ENCODE measurements at regions not wholly inside any gene's neighbourhood (a gene's known extent, or its start where the extent isn't known, plus 50 kb on each side); places are given as distances from the start of the nearest gene placed in this dataset.

DNA sequence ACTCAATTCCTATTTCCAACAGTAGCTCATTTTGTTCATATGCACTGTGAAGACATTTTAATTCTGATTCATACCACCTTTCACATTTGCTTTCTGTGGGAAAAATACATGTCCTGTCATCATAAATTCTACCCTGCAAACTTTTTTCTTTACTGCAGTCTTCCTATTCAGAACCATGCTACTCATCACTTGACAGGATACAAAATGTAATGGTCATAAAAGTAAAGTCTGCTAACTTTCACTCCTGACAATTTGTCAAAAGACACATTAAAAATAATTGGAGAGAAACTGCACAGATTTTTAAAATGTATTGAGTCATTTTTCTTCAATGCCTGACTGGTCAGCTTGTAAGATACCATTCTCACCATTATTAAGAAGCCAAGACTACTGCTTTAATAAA is 1817.1 kb downstream of the BRINP3 start:
- DNase-seq (no peak), ATAC-seq (ENCODE audit: insufficient read depth, low read depth) (no peak)
- Histone ChIP-seq H3K79me2 (ENCODE audit: insufficient read depth, low read length) (no peaks in the 10 kb centered on the region), H3K27me3 (ENCODE audit: insufficient read depth, low read length, poor library complexity) (no peaks in the 10 kb centered on the region), H3K9me3 (ENCODE audit: insufficient read depth, low read length, severe bottlenecking) (no peaks in the 10 kb centered on the region), H3K4me3 (ENCODE audit: low read depth in 1 of 2, low read length in 2 of 2) (no peak overlapping the region), H2AFZ (ENCODE audit: low read depth, low read length) (no peak overlapping the region), H3K36me3 (ENCODE audit: insufficient read depth, low read length) (no peaks in the 10 kb centered on the region), H3K4me1 (ENCODE audit: insufficient read depth, low read length) (no peaks in the 10 kb centered on the region), H4K20me1 (ENCODE audit: insufficient read depth, low read length) (no peaks in the 10 kb centered on the region), H3K9ac (ENCODE audit: low read depth, low read length) (no peak overlapping the region), H3K27ac (ENCODE audit: low read length) (no peak overlapping the region), H3K4me2 (ENCODE audit: insufficient read depth, low read length) (no peak overlapping the region)
- TF ChIP-seq, protein P1, sequence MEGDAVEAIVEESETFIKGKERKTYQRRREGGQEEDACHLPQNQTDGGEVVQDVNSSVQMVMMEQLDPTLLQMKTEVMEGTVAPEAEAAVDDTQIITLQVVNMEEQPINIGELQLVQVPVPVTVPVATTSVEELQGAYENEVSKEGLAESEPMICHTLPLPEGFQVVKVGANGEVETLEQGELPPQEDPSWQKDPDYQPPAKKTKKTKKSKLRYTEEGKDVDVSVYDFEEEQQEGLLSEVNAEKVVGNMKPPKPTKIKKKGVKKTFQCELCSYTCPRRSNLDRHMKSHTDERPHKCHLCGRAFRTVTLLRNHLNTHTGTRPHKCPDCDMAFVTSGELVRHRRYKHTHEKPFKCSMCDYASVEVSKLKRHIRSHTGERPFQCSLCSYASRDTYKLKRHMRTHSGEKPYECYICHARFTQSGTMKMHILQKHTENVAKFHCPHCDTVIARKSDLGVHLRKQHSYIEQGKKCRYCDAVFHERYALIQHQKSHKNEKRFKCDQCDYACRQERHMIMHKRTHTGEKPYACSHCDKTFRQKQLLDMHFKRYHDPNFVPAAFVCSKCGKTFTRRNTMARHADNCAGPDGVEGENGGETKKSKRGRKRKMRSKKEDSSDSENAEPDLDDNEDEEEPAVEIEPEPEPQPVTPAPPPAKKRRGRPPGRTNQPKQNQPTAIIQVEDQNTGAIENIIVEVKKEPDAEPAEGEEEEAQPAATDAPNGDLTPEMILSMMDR (IDR thresholded peaks at IDR 0.05; ENCODE audit: borderline replicate concordance, extremely low read depth, low read length, poor library complexity, severe bottlenecking): no peak
- TF ChIP-seq EZH2 (IDR thresholded peaks at IDR 0.05; ENCODE audit: borderline replicate concordance, low read depth, low read length, severe bottlenecking): no peak

DNA sequence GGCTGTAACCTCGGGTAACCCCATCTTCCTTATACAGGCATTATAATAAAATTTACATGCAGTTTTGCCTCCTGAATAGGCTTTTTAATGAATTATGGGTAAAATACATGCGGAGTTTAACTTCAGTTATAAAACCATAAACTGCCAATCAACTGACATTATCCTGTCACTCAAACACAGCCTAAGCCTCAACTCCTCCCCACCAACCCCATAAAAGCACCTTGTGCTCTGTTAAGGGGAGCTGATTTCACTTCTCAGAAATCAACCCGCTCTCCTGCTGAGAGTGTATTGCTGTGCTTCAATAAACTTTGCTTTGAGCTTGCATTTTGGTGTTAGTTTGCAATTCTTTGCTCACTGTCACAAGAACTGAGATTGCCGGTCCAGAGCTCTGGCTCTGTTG is 1812.2 kb downstream of the BRINP3 start:
- H3K27ac ChIP-seq (ENCODE audit: low read length): no peak overlapping the region
- no peaks in the 10 kb centered on the region for H3K36me3 ChIP-seq (ENCODE audit: insufficient read depth, low read length)
- no peaks in the 10 kb centered on the region for H3K79me2 ChIP-seq (ENCODE audit: insufficient read depth, low read length)
- H3K9me3 ChIP-seq (ENCODE audit: insufficient read depth, low read length, severe bottlenecking): peaks cover 4% of the 10 kb centered on the region
- H3K4me3 ChIP-seq (ENCODE audit: low read depth in 1 of 2, low read length in 2 of 2): no peak overlapping the region
- H4K20me1 ChIP-seq (ENCODE audit: insufficient read depth, low read length): no peaks in the 10 kb centered on the region
- no peaks in the 10 kb centered on the region for H3K4me1 ChIP-seq (ENCODE audit: insufficient read depth, low read length)
- H2AFZ ChIP-seq (ENCODE audit: low read depth, low read length): no peak overlapping the region
- H3K9ac ChIP-seq (ENCODE audit: low read depth, low read length): no peak overlapping the region
- DNase-seq: no peak
- ATAC-seq (ENCODE audit: insufficient read depth, low read depth): no peak
- no peaks in the 10 kb centered on the region for H3K27me3 ChIP-seq (ENCODE audit: insufficient read depth, low read length, poor library complexity)
- TF ChIP-seq EZH2 (IDR thresholded peaks at IDR 0.05; ENCODE audit: borderline replicate concordance, low read depth, low read length, severe bottlenecking): no peak
- TF ChIP-seq, protein P1 (IDR thresholded peaks at IDR 0.05; ENCODE audit: borderline replicate concordance, extremely low read depth, low read length, poor library complexity, severe bottlenecking): no peak
- no peak overlapping the region for H3K4me2 ChIP-seq (ENCODE audit: insufficient read depth, low read length)

DNA sequence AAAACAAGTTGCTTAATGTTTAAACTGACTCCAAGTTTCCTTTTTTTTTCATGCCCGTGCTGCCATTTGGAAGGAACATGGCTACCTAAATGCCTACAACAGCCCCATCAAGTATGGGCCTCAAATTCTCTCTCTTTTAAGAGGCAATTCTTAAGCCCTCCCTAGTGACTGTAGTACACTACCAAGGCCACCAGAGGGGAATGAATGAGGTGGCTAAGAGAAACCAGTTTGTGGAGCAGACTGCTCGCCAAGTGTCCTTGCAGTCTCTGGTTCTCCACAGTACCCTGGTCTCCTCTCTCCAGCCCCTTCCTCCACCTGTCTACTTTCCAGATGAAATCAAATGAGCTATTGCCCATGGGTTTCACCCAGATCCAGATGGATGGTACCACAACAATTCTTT is 1809.6 kb downstream of the BRINP3 start:
- ATAC-seq (ENCODE audit: insufficient read depth, low read depth) (no peak; the same call in 2 of the 3 replicates), DNase-seq (no peak)
- TF ChIP-seq, protein P1 (IDR thresholded peaks at IDR 0.05; ENCODE audit: borderline replicate concordance, extremely low read depth, low read length, poor library complexity, severe bottlenecking): no peak
- TF ChIP-seq EZH2 (IDR thresholded peaks at IDR 0.05; ENCODE audit: borderline replicate concordance, low read depth, low read length, severe bottlenecking): no peak

More for the DNA sequence above, 1809.6 kb downstream of the BRINP3 start:
- no peaks in the 10 kb centered on the region for H3K27me3 ChIP-seq (ENCODE audit: insufficient read depth, low read length, poor library complexity)
- H3K36me3 ChIP-seq (ENCODE audit: insufficient read depth, low read length): no peaks in the 10 kb centered on the region
- H3K9me3 ChIP-seq (ENCODE audit: insufficient read depth, low read length, severe bottlenecking): peaks cover 4% of the 10 kb centered on the region
- H2AFZ ChIP-seq (ENCODE audit: low read depth, low read length): no peak overlapping the region
- no peaks in the 10 kb centered on the region for H4K20me1 ChIP-seq (ENCODE audit: insufficient read depth, low read length)
- no peak overlapping the region for H3K4me2 ChIP-seq (ENCODE audit: insufficient read depth, low read length)
- H3K27ac ChIP-seq (ENCODE audit: low read length): no peak overlapping the region
- no peak overlapping the region for H3K9ac ChIP-seq (ENCODE audit: low read depth, low read length)
- H3K4me3 ChIP-seq (ENCODE audit: low read depth in 1 of 2, low read length in 2 of 2): no peak overlapping the region
- no peaks in the 10 kb centered on the region for H3K79me2 ChIP-seq (ENCODE audit: insufficient read depth, low read length)
- H3K4me1 ChIP-seq (ENCODE audit: insufficient read depth, low read length): no peaks in the 10 kb centered on the region
